ENCODE measurements at regions not wholly inside any gene's neighbourhood (a gene's known extent, or its start where the extent isn't known, plus 50 kb on each side); places are given as distances from the start of the nearest gene placed in this dataset.

DNA sequence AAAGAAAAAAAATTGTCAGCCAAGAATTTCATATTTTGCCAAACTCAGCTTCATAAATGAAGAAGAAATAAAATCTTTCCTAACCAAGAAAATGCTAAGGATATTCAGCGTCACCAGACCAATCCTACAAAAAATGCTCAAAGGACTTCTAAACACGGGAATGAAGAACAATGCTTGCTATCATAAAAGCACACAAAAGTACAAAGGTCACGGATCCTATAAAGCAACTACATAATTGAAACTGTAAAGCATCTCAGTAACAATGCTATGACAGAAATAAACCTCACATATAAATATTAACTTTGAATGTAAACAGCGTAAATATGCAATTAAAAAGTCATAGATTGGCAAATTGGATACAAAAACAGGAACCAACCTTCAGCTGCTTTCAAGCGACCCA lies 1314.6 kb upstream of the GYPC start:
- H3K27me3 ChIP-seq (ENCODE audit: control insufficient read depth, insufficient read depth, low read length) = no peaks in the 10 kb centered on the region

More for the DNA sequence above, 1314.6 kb upstream of the GYPC start:
- DNase-seq (no peak), ATAC-seq (ENCODE audit: low read depth) (no peak)
- no peak overlapping the region for H3K4me3 ChIP-seq (ENCODE audit: insufficient read depth, low read depth, low read length)
- no peaks in the 10 kb centered on the region for H3K4me1 ChIP-seq (ENCODE audit: control insufficient read depth, insufficient read depth, low read length)
- no peaks in the 10 kb centered on the region for H3K79me1 ChIP-seq (ENCODE audit: low read depth in 1 of 2, low read length in 2 of 2)
- H3K9me1 ChIP-seq (ENCODE audit: insufficient read depth, low read length) = no peaks in the 10 kb centered on the region
- H3K9ac ChIP-seq (ENCODE audit: low read depth, low read length) = no peak overlapping the region
- no peak overlapping the region for H3K4me2 ChIP-seq (ENCODE audit: low read depth, low read length)
- H4K91ac ChIP-seq (ENCODE audit: insufficient read depth, low read depth, low read length) = no peak overlapping the region
- intact Hi-C loops (cut with micrococcal nuclease) = no loop called here
- no peak overlapping the region for H2BK15ac ChIP-seq (ENCODE audit: low read depth, low read length)
- no peak overlapping the region for H4K5ac ChIP-seq (ENCODE audit: low read depth, low read length)
- no peak for TF ChIP-seq NFE2L2 (IDR thresholded peaks at IDR 0.05; ENCODE audit: low read depth, low read length)
- no peak for TF ChIP-seq POLR2A (IDR thresholded peaks at IDR 0.05; ENCODE audit: low read depth, low read length)
- TF ChIP-seq RFX5 (IDR thresholded peaks at IDR 0.05; ENCODE audit: low read depth, low read length) = no peak
- TF ChIP-seq CHD1 (IDR thresholded peaks at IDR 0.05; ENCODE audit: low read depth, low read length) = no peak
- no peak for TF ChIP-seq MXI1 (IDR thresholded peaks at IDR 0.05; ENCODE audit: borderline replicate concordance, low read depth, low read length)
- TF ChIP-seq SMC3 (IDR thresholded peaks at IDR 0.05; ENCODE audit: low read depth, low read length) = no peak
- no peak for TF ChIP-seq FOS (IDR thresholded peaks at IDR 0.05; ENCODE audit: low read depth, low read length)
- TF ChIP-seq CEBPB (IDR thresholded peaks at IDR 0.05; ENCODE audit: low read depth, low read length) = no peak
- TF ChIP-seq RAD21 (IDR thresholded peaks at IDR 0.05; ENCODE audit: low read length) = no peak
- TF ChIP-seq MAZ (IDR thresholded peaks at IDR 0.05; ENCODE audit: borderline replicate concordance, low read depth, low read length) = no peak
- no peak for TF ChIP-seq MAFK (IDR thresholded peaks at IDR 0.05; ENCODE audit: low read depth, low read length)
- no peak for TF ChIP-seq BHLHE40 (IDR thresholded peaks at IDR 0.05; ENCODE audit: low read depth, low read length)
- TF ChIP-seq USF2 (IDR thresholded peaks at IDR 0.05; ENCODE audit: low read depth, low read length) = no peak
- TF ChIP-seq, protein P1, sequence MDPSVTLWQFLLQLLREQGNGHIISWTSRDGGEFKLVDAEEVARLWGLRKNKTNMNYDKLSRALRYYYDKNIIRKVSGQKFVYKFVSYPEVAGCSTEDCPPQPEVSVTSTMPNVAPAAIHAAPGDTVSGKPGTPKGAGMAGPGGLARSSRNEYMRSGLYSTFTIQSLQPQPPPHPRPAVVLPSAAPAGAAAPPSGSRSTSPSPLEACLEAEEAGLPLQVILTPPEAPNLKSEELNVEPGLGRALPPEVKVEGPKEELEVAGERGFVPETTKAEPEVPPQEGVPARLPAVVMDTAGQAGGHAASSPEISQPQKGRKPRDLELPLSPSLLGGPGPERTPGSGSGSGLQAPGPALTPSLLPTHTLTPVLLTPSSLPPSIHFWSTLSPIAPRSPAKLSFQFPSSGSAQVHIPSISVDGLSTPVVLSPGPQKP (IDR thresholded peaks at IDR 0.05; ENCODE audit: borderline replicate concordance, low read depth, low read length) = no peak
- TF ChIP-seq, protein P2, sequence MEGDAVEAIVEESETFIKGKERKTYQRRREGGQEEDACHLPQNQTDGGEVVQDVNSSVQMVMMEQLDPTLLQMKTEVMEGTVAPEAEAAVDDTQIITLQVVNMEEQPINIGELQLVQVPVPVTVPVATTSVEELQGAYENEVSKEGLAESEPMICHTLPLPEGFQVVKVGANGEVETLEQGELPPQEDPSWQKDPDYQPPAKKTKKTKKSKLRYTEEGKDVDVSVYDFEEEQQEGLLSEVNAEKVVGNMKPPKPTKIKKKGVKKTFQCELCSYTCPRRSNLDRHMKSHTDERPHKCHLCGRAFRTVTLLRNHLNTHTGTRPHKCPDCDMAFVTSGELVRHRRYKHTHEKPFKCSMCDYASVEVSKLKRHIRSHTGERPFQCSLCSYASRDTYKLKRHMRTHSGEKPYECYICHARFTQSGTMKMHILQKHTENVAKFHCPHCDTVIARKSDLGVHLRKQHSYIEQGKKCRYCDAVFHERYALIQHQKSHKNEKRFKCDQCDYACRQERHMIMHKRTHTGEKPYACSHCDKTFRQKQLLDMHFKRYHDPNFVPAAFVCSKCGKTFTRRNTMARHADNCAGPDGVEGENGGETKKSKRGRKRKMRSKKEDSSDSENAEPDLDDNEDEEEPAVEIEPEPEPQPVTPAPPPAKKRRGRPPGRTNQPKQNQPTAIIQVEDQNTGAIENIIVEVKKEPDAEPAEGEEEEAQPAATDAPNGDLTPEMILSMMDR (conservative IDR thresholded peaks at IDR 0.05; ENCODE audit: low read depth, low read length) = no peak
- TF ChIP-seq RCOR1 (IDR thresholded peaks at IDR 0.05; ENCODE audit: insufficient replicate concordance, low read length) = no peak
- in situ Hi-C loops (cut with MboI; ENCODE audit: low sequenced_read_pairs) = no loop called here
- no peak overlapping the region for H2AFZ ChIP-seq (replicated peaks; ENCODE audit: low read length, poor library complexity)
- H3K9me3 ChIP-seq (ENCODE audit: control insufficient read depth, insufficient read depth, low read length) = no peaks in the 10 kb centered on the region
- WGBS, 2 experiments (ENCODE audit: extremely low coverage in 2 of 2, insufficient read length in 1 of 2) = no CpG with 5 or more reads among the region's 5 CpGs
- no TSS peak for BruUV-seq (replicated peaks)
- no peak overlapping the region for H3K14ac ChIP-seq (replicated peaks; ENCODE audit: low read depth, low read length)
- ChIA-PET POLR2A (ENCODE audit: unreplicated experiment) (no interaction called here), CTCF (no interaction called here)
- H3K4ac ChIP-seq (ENCODE audit: low read depth, low read length) = no peak overlapping the region
- H2AK9ac ChIP-seq (replicated peaks; ENCODE audit: low read depth, low read length, poor library complexity) = no peak overlapping the region
- H4K20me1 ChIP-seq (ENCODE audit: insufficient read depth, low read length) = no peaks in the 10 kb centered on the region
- H3K18ac ChIP-seq (ENCODE audit: low read depth, low read length) = no peak overlapping the region
- no peak overlapping the region for H2BK120ac ChIP-seq (ENCODE audit: low read depth, low read length)
- no peak overlapping the region for H2AK5ac ChIP-seq (ENCODE audit: low read depth, low read length)
- H4K8ac ChIP-seq (ENCODE audit: low read depth in 2 of 2, low read length in 2 of 2) = no peak overlapping the region
- no peak overlapping the region for H2BK20ac ChIP-seq (ENCODE audit: low read depth, low read length)
- no peaks in the 10 kb centered on the region for H3K36me3 ChIP-seq (ENCODE audit: control insufficient read depth, insufficient read depth, low read length)
- H3K23ac ChIP-seq (ENCODE audit: low read depth, low read length) = no peak overlapping the region
- H3K56ac ChIP-seq (ENCODE audit: extremely low read depth, insufficient read depth, low read length) = no peak overlapping the region
- dilution Hi-C loops (cut with HindIII; ENCODE audit: low sequenced_read_pairs, unreplicated experiment) = no loop called here
- H2BK5ac ChIP-seq (ENCODE audit: low read depth, low read length, poor library complexity, severe bottlenecking) = no peak overlapping the region
- H3K27ac ChIP-seq (ENCODE audit: insufficient read depth, low read length) = no peak overlapping the region

Measured in IMR-90 (cell line).